ENCODE measurements at regions not wholly inside any gene's neighbourhood (a gene's known extent, or its start where the extent isn't known, plus 50 kb on each side); places are given as distances from the start of the nearest gene placed in this dataset.

GRCh38 chr1:98278055-98278454 is 357.2 kb upstream of the DPYD start:
- Histone ChIP-seq H3K27me3 (no peaks in the 10 kb centered on the region), H3K4me3 (no peak overlapping the region), H3K9me3 (ENCODE audit: low read depth) (no peaks in the 10 kb centered on the region), H3K36me3 (no peaks in the 10 kb centered on the region), H3K4me1 (ENCODE audit: low read depth) (no peaks in the 10 kb centered on the region), H3K27ac (no peak overlapping the region)
- no peak for DNase-seq (ENCODE audit: low read depth in 1 of 2, low spot score in 1 of 2)
- TF ChIP-seq CTCF (IDR thresholded peaks at IDR 0.05; ENCODE audit: low read depth, low read length): no peak

- Histone ChIP-seq H3K9me3 (ENCODE audit: low read depth) (no peaks in the 10 kb centered on the region), H3K4me3 (no peak overlapping the region), H3K4me1 (ENCODE audit: low read depth) (no peaks in the 10 kb centered on the region), H3K27me3 (no peaks in the 10 kb centered on the region), H3K36me3 (no peaks in the 10 kb centered on the region), H3K27ac (no peak overlapping the region)
- TF ChIP-seq CTCF (IDR thresholded peaks at IDR 0.05; ENCODE audit: low read depth, low read length): no peak
- peak in 1 of 2 donors; percentile 52 for DNase-seq (ENCODE audit: low read depth in 1 of 2, low spot score in 1 of 2)
Measured at GRCh38 chr1:98277118-98277517, 356.3 kb upstream of the DPYD start.

- no peak overlapping the region for H3K27ac ChIP-seq
- DNase-seq (ENCODE audit: low read depth in 1 of 2, low spot score in 1 of 2): no peak
- H3K27me3 ChIP-seq: no peaks in the 10 kb centered on the region
- H3K4me3 ChIP-seq: no peak overlapping the region
- H3K4me1 ChIP-seq (ENCODE audit: low read depth): no peaks in the 10 kb centered on the region
- no peaks in the 10 kb centered on the region for H3K9me3 ChIP-seq (ENCODE audit: low read depth)
- TF ChIP-seq CTCF (IDR thresholded peaks at IDR 0.05; ENCODE audit: low read depth, low read length): no peak
- H3K36me3 ChIP-seq: no peaks in the 10 kb centered on the region
Measured at GRCh38 chr1:98276514-98276913, 355.7 kb upstream of the DPYD start.

- TF ChIP-seq CTCF (IDR thresholded peaks at IDR 0.05; ENCODE audit: low read depth, low read length): no peak
- Histone ChIP-seq H3K4me1 (ENCODE audit: low read depth) (no peaks in the 10 kb centered on the region), H3K27me3 (no peaks in the 10 kb centered on the region), H3K27ac (no peak overlapping the region), H3K36me3 (no peaks in the 10 kb centered on the region), H3K4me3 (no peak overlapping the region), H3K9me3 (ENCODE audit: low read depth) (no peaks in the 10 kb centered on the region)
- no peak for DNase-seq (ENCODE audit: low read depth in 1 of 2, low spot score in 1 of 2)
Measured at GRCh38 chr1:98268316-98268715, 347.5 kb upstream of the DPYD start.

- H3K4me3 ChIP-seq: no peak overlapping the region
- no peaks in the 10 kb centered on the region for H3K27me3 ChIP-seq
- no peak for DNase-seq (ENCODE audit: low read depth in 1 of 2, low spot score in 1 of 2)
- H3K4me1 ChIP-seq (ENCODE audit: low read depth): no peaks in the 10 kb centered on the region
- no peak for TF ChIP-seq CTCF (IDR thresholded peaks at IDR 0.05; ENCODE audit: low read depth, low read length)
- H3K27ac ChIP-seq: no peak overlapping the region
- H3K9me3 ChIP-seq (ENCODE audit: low read depth): no peaks in the 10 kb centered on the region
- H3K36me3 ChIP-seq: no peaks in the 10 kb centered on the region
Measured at GRCh38 chr1:98267423-98267822, 346.6 kb upstream of the DPYD start.

GRCh38 chr1:98264727-98265126 is 343.9 kb upstream of the DPYD start:
- no peaks in the 10 kb centered on the region for H3K27me3 ChIP-seq
- no peak for DNase-seq (ENCODE audit: low read depth in 1 of 2, low spot score in 1 of 2)
- no peak overlapping the region for H3K4me3 ChIP-seq
- no peaks in the 10 kb centered on the region for H3K9me3 ChIP-seq (ENCODE audit: low read depth)
- H3K27ac ChIP-seq: no peak overlapping the region
- TF ChIP-seq CTCF (IDR thresholded peaks at IDR 0.05; ENCODE audit: low read depth, low read length): no peak
- no peaks in the 10 kb centered on the region for H3K36me3 ChIP-seq
- no peaks in the 10 kb centered on the region for H3K4me1 ChIP-seq (ENCODE audit: low read depth)

Measured in cardiac muscle cell (in vitro differentiated cells and primary cell).